WTC11 (cell line): ENCODE measurements at regions not wholly inside any gene's neighbourhood (a gene's known extent, or its start where the extent isn't known, plus 50 kb on each side); places are given as distances from the start of the nearest gene placed in this dataset.

Experiments
- ATAC-seq: fragments of 200-7000 bp; cut with Tn5 transposase; 2 replicates; pipeline ENCODE4 v1.10.0; 2021; ENCODE audit warnings: mild to moderate bottlenecking, moderate library complexity
- CTCF ChIA-PET: fragments of 300-600 bp; sonication (Branson Sonifier 250); formaldehyde crosslinking; loops from one replicate; lab custom pipeline; 2021; ENCODE audit warnings: antibody characterized with exemption; lab: Charles Lee
- POLR2A ChIA-PET: fragments of 350-600 bp; sonication (Branson Sonifier 250); formaldehyde crosslinking; loops from one replicate; lab custom pipeline; 2021; ENCODE audit warnings: antibody characterized with exemption; lab: Charles Lee
- DNase-seq: peaks from one replicate; pipeline ENCODE4 v3.0.0; 2021; ENCODE audit warnings: low spot score
- H3K27ac Mint-ChIP-seq: 2 replicates; pipeline ENCODE4 v1.8.0; 2021; ENCODE audit warnings: mixed read lengths
- H3K27me3 Mint-ChIP-seq: 2 replicates; pipeline ENCODE4 v1.8.0; 2021; ENCODE audit warnings: low read depth, mild to moderate bottlenecking, moderate library complexity, mixed read lengths
- H3K36me3 Mint-ChIP-seq: 2 replicates; pipeline ENCODE4 v1.8.0; 2021; ENCODE audit warnings: mixed read lengths
- H3K4me1 Mint-ChIP-seq: 2 replicates; pipeline ENCODE4 v1.8.0; 2022; ENCODE audit warnings: mixed read lengths
- H3K4me3 Mint-ChIP-seq: 2 replicates; pipeline ENCODE4 v1.8.0; 2021; ENCODE audit warnings: mild to moderate bottlenecking, moderate library complexity, mixed read lengths
- H3K9me3 Mint-ChIP-seq: 2 replicates; pipeline ENCODE4 v1.8.0; 2021; ENCODE audit warnings: mixed read lengths
- ARID4B ChIP-seq: sonication (generic); formaldehyde crosslinking; IDR thresholded peaks from 2 replicates; pipeline ENCODE4 v1.8.0; 2023; ENCODE audit warnings: missing genetic modification reagents, mild to moderate bottlenecking, borderline replicate concordance
- CREM ChIP-seq: sonication (generic); formaldehyde crosslinking; IDR thresholded peaks from 2 replicates; pipeline ENCODE4 v1.8.1; 2022; ENCODE audit warnings: mild to moderate bottlenecking, missing genetic modification reagents, moderate library complexity
- EMX1 ChIP-seq: fragments of 250-450 bp; sonication (Bioruptor Pico); IDR thresholded peaks from 2 replicates; pipeline ENCODE4 v1.8.0; 2021; ENCODE audit warnings: mild to moderate bottlenecking
- GABPB1 ChIP-seq: sonication (generic); formaldehyde crosslinking; IDR thresholded peaks from 2 replicates; pipeline ENCODE4 v1.8.1; 2023; ENCODE audit warnings: mild to moderate bottlenecking, missing genetic modification reagents
- GTF2I ChIP-seq: fragments of 250-450 bp; sonication (Bioruptor Pico); conservative IDR thresholded peaks from 2 replicates; pipeline ENCODE4 v1.4.0; 2021; ENCODE audit warnings: mild to moderate bottlenecking
- IRF1 ChIP-seq: sonication (generic); formaldehyde crosslinking; IDR thresholded peaks from 2 replicates; pipeline ENCODE4 v1.8.0; 2023; ENCODE audit warnings: missing genetic modification reagents
- MAX ChIP-seq: sonication (generic); formaldehyde crosslinking; IDR thresholded peaks from 2 replicates; pipeline ENCODE4 v1.8.0; 2022; ENCODE audit warnings: mild to moderate bottlenecking, missing genetic modification reagents
- NR1H2 ChIP-seq: sonication (generic); formaldehyde crosslinking; IDR thresholded peaks from 2 replicates; pipeline ENCODE4 v1.9.0; 2021; ENCODE audit warnings: mild to moderate bottlenecking, moderate library complexity, missing genetic modification reagents
- RORB ChIP-seq: fragments of 250-450 bp; sonication (Bioruptor Pico); IDR thresholded peaks from 2 replicates; pipeline ENCODE4 v1.9.0; 2021; ENCODE audit warnings: mild to moderate bottlenecking
- TCF7 ChIP-seq: sonication (generic); formaldehyde crosslinking; IDR thresholded peaks from 2 replicates; pipeline ENCODE4 v1.8.0; 2022; ENCODE audit warnings: mild to moderate bottlenecking, low read depth, missing genetic modification reagents, moderate library complexity
- USF2 ChIP-seq: sonication (generic); formaldehyde crosslinking; IDR thresholded peaks from 2 replicates; pipeline ENCODE4 v1.8.1; 2023; ENCODE audit warnings: mild to moderate bottlenecking, missing genetic modification reagents, moderate library complexity
- ZBTB21 ChIP-seq: sonication (generic); formaldehyde crosslinking; IDR thresholded peaks from 2 replicates; pipeline ENCODE4 v1.8.1; 2023; ENCODE audit warnings: mild to moderate bottlenecking, missing genetic modification reagents, borderline replicate concordance
- ZMAT4 ChIP-seq: fragments of 250-450 bp; sonication (Bioruptor Pico); IDR thresholded peaks from 2 replicates; pipeline ENCODE4 v1.9.0; 2021; ENCODE audit warnings: mild to moderate bottlenecking
- ZNF138 ChIP-seq: sonication (generic); formaldehyde crosslinking; conservative IDR thresholded peaks from 2 replicates; pipeline ENCODE4 v1.8.1; 2022; ENCODE audit warnings: mild to moderate bottlenecking, moderate library complexity, missing genetic modification reagents
- ZNF232 ChIP-seq: sonication (generic); formaldehyde crosslinking; IDR thresholded peaks from 2 replicates; pipeline ENCODE4 v1.8.0; 2022; ENCODE audit warnings: mild to moderate bottlenecking, missing genetic modification reagents
- ZNF263 ChIP-seq: sonication (generic); formaldehyde crosslinking; IDR thresholded peaks from 2 replicates; pipeline ENCODE4 v1.8.1; 2022; ENCODE audit warnings: low read depth, mild to moderate bottlenecking, moderate library complexity, missing genetic modification reagents
- ZNF281 ChIP-seq: sonication (generic); formaldehyde crosslinking; IDR thresholded peaks from 2 replicates; pipeline ENCODE4 v1.8.0; 2023; ENCODE audit warnings: mild to moderate bottlenecking, missing genetic modification reagents
- ZNF532 ChIP-seq: fragments of 250-450 bp; sonication (Bioruptor Pico); IDR thresholded peaks from 2 replicates; pipeline ENCODE4 v1.9.0; 2021; ENCODE audit warnings: mild to moderate bottlenecking, borderline replicate concordance

- ATAC-seq (no peak), DNase-seq (no peak)
- Mint-ChIP-seq H3K4me3 (no peak overlapping the region), H3K9me3 (no peaks in the 10 kb centered on the region), H3K27me3 (no peaks in the 10 kb centered on the region), H3K27ac (no peak overlapping the region), H3K36me3 (no peaks in the 10 kb centered on the region), H3K4me1 (peaks cover 18% of the 10 kb centered on the region)
- POLR2A ChIA-PET, result no interaction called here
- TF ChIP-seq ZBTB21, result no peak
- TF ChIP-seq ZNF232 (CRISPR knock-in tag), result no peak
- TF ChIP-seq GABPB1 (CRISPR knock-in tag), result no peak
- TF ChIP-seq, all 79 proteins: peak for 0
- CTCF ChIA-PET, result interaction anchor here (1.4 kb wide), 1 partner anchor 344 kb away, joined by 3 read pairs; no protein-coding TSS in a partner anchor
Measured at GRCh38 chr9:89755821-89756220, 151.0 kb downstream of the GADD45G start.

- Mint-ChIP-seq H3K36me3 (no peaks in the 10 kb centered on the region), H3K4me1 (peaks cover 12% of the 10 kb centered on the region), H3K27ac (no peak overlapping the region), H3K9me3 (no peaks in the 10 kb centered on the region), H3K4me3 (no peak overlapping the region), H3K27me3 (no peaks in the 10 kb centered on the region)
- POLR2A ChIA-PET, result no interaction called here
- DNase-seq, result no peak
- CTCF ChIA-PET, result interaction anchor here (1.4 kb wide), 1 partner anchor 343 kb away, joined by 3 read pairs; no protein-coding TSS in a partner anchor
- ATAC-seq, result no peak
- TF ChIP-seq USF2 (CRISPR knock-in tag) (no peak), TCF7 (CRISPR knock-in tag) (no peak), ZNF263 (CRISPR knock-in tag) (no peak), EMX1 (CRISPR knock-in tag) (no peak), MAX (CRISPR knock-in tag) (no peak), IRF1 (no peak), ZNF532 (CRISPR knock-in tag) (no peak), ZNF138 (CRISPR knock-in tag) (no peak), ARID4B (CRISPR knock-in tag) (no peak), RORB (no peak), CREM (CRISPR knock-in tag) (no peak), ZMAT4 (CRISPR knock-in tag) (no peak), GTF2I (no peak), ZNF281 (CRISPR knock-in tag) (no peak), NR1H2 (CRISPR knock-in tag) (no peak)
Measured at GRCh38 chr9:89756891-89757537, 152.2 kb downstream of the GADD45G start.
